Pancreas (tissue), 10 donors: ENCODE measurements at regions not wholly inside any gene's neighbourhood (a gene's known extent, or its start where the extent isn't known, plus 50 kb on each side); places are given as distances from the start of the nearest gene placed in this dataset.

Source experiments
- ATAC-seq, 4 donors: fragments of 200-7000 bp; cut with Tn5 transposase; one replicate each; pipeline versions ENCODE4 v1.8.0 to v1.9.1; 2020; ENCODE audit warnings: mild to moderate bottlenecking in 4 of 4, moderate library complexity in 4 of 4
- DNase-seq, 6 donors: peaks; one replicate each; pipeline ENCODE4 v3.0.0-alpha.2; 2020
- FAIRE-seq: peaks from 2 replicates; lab custom pipeline; 2012; peaks lifted over from hg19 to GRCh38; lab: Jason Lieb, UNC
- H3K27ac ChIP-seq, 4 donors: fragments of 200-600 bp; sonication (generic); 1 replicate in 3 of 4; 2 replicates in 1 of 4; pipeline versions ENCODE4 v1.5.0 to v1.8.0; 2020
- H3K27me3 ChIP-seq, 4 donors: fragments of 200-600 bp; one replicate each; pipeline ENCODE4 v1.8.0; 2021
- H3K36me3 ChIP-seq, 3 donors: fragments of 200-600 bp; sonication (generic) in 1 of 3; one replicate each; pipeline versions ENCODE4 v1.5.0 to v1.8.0; 2020 to 2021
- H3K4me1 ChIP-seq, 3 donors: fragments of 200-600 bp; one replicate each; pipeline ENCODE4 v1.8.0; 2021
- H3K4me3 ChIP-seq, 4 donors: fragments of 200-600 bp; sonication (generic) in 2 of 4; one replicate each; pipeline versions ENCODE4 v1.5.0 to v1.8.0; 2020 to 2021
- H3K9me3 ChIP-seq, 4 donors: fragments of 200-600 bp; one replicate each; pipeline ENCODE4 v1.8.0; 2021
- WGBS, 2 donors: extraction: QIAGEN DNeasy Blood & Tissue Kit; methylation state at CpG; one replicate each; pipeline ENCODE4 v1.1.7; 2013; 5-methylcytosine and 5-hydroxymethylcytosine counted together
- intact Hi-C, 3 donors: fragments of 100-400 bp; cut with DNase I; formaldehyde crosslinking; loops; one replicate each; pipeline versions ENCODE4 v1.11.1 to v1.14.2; 2022
- TF ChIP-seq, protein P1 (sequence below), 4 donors: fragments of 200-600 bp; sonication (generic) in 3 of 4; IDR thresholded peaks; one replicate each; pipeline versions ENCODE4 v1.5.0 to v1.8.0; 2021; ENCODE audit warnings: antibody characterized with exemption in 4 of 4
- donor health status: healthy with polysubstance abuse.
- donor health status: DM: no; HTN: no; CAD: no; lungs with moderate emphysema.
- donor health status: DM: no; HTN: no; CAD: no.
- donor health status: control.
- donor health status: control.
- donor health status: Bipolar disorder and iron deficiency.
- donor health status: DM: yes; HTN: yes; CAD: no.
- donor health status: DM: no; HTN: no; CAD: no.
- donor health status: DM: no; HTN: no; CAD: no.
- donor health status: DM: yes; HTN: yes; CAD: no.

DNA sequence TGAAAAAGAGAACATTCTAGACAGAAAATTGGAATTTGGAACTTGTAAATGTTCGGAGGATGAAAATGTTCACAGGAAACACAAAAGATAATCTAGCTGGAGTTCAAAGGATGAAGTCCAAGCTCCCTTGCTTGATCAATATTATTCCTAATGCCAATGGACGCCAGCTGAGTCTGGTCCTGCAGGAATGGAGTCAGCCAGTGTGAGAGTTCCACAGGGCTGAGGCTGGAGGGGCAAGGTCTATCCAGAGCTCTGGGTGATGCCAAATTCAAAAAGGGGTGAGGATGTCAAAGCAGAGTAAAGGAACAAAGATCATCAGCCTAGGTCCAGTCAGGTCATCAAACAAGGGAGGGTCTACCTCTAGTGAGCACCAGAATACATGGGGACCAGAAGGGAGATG is 78.5 kb upstream of the CTNNA2 start:
- ATAC-seq (no peak), DNase-seq (no peak), FAIRE-seq (no peak)
- H3K27ac ChIP-seq: no peak overlapping the region
- H3K36me3 ChIP-seq: no peaks in the 10 kb centered on the region
- no peak overlapping the region for H3K4me3 ChIP-seq
- no peaks in the 10 kb centered on the region for H3K9me3 ChIP-seq
- intact Hi-C loops: no loop called here
- WGBS, 2 donors: 86 to 88% methylated on average over 2 of the region's 2 CpGs
- no peaks in the 10 kb centered on the region for H3K27me3 ChIP-seq
- H3K4me1 ChIP-seq: peaks cover 0 to 4% (median 0%) of the 10 kb centered on the region in 3 donors
- TF ChIP-seq, protein P1, sequence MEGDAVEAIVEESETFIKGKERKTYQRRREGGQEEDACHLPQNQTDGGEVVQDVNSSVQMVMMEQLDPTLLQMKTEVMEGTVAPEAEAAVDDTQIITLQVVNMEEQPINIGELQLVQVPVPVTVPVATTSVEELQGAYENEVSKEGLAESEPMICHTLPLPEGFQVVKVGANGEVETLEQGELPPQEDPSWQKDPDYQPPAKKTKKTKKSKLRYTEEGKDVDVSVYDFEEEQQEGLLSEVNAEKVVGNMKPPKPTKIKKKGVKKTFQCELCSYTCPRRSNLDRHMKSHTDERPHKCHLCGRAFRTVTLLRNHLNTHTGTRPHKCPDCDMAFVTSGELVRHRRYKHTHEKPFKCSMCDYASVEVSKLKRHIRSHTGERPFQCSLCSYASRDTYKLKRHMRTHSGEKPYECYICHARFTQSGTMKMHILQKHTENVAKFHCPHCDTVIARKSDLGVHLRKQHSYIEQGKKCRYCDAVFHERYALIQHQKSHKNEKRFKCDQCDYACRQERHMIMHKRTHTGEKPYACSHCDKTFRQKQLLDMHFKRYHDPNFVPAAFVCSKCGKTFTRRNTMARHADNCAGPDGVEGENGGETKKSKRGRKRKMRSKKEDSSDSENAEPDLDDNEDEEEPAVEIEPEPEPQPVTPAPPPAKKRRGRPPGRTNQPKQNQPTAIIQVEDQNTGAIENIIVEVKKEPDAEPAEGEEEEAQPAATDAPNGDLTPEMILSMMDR (IDR thresholded peaks at IDR 0.05): no peak

DNA sequence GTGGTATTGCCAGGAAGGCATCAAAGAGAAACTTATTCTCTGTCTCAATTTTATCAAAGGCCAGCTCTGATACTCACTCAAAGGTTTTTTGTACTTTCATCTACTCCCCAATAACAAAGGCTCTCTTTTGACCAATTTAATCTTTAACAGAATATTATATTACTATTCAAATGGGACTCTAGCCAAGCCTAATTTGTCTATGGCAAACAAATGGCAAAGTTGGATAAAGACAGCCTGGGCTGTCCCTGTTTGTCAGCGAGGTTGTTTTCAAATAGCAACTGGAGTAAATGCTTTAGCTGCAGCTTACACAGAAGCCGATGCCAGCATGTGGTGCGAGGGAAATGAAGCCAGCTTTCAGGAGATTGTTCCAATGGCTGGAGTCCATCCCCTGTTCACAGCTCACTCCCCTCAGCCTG is 80.1 kb upstream of the CTNNA2 start:
- 7 to 14% methylated on average over 3 of the region's 3 CpGs for WGBS, 2 donors
- FAIRE-seq (no peak), ATAC-seq (peak; percentile 76 to 91 (median 86)), DNase-seq (peak in 4 of 6 donors; percentile 19 to 32 (median 24))
- TF ChIP-seq, protein P1 (IDR thresholded peaks at IDR 0.05): no peak
- Histone ChIP-seq H3K27ac (peak overlapping the region in 1 of 4 donors; percentile 34), H3K9me3 (no peaks in the 10 kb centered on the region), H3K36me3 (no peaks in the 10 kb centered on the region), H3K4me1 (peaks cover 0 to 4% (median 0%) of the 10 kb centered on the region in 3 donors), H3K4me3 (no peak overlapping the region), H3K27me3 (no peaks in the 10 kb centered on the region)
- intact Hi-C loops: no loop called here

DNA sequence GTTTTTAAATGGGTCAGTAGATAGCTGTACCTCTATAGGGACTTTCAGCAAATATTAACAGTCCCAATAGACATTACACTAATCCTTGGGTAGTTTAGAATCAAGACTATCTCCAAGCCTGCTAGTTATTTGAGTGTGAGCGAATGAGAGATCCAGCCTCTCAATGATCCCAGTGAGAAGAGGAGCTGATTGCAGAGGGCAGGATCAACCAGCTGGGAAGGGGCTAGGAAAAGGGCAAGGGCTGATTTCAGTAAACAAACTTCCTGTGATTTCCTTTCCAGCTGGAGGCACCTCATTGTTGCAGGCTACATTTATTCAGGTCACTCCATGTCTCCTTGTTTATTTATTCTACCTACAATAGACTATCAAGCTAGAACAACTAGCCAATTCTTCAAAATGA is 84.1 kb upstream of the CTNNA2 start:
- intact Hi-C loops: no loop called here
- H3K9me3 ChIP-seq: no peaks in the 10 kb centered on the region
- H3K4me1 ChIP-seq: peaks cover 0 to 4% (median 0%) of the 10 kb centered on the region in 3 donors
- DNase-seq (no peak), FAIRE-seq (no peak), ATAC-seq (no peak)
- TF ChIP-seq, protein P1 (IDR thresholded peaks at IDR 0.05): no peak
- no peaks in the 10 kb centered on the region for H3K36me3 ChIP-seq
- no peak overlapping the region for H3K4me3 ChIP-seq
- H3K27ac ChIP-seq: no peak overlapping the region
- WGBS, 2 donors: 80 to 100% methylated on average over 1 of the region's 1 CpG
- H3K27me3 ChIP-seq: no peaks in the 10 kb centered on the region

DNA sequence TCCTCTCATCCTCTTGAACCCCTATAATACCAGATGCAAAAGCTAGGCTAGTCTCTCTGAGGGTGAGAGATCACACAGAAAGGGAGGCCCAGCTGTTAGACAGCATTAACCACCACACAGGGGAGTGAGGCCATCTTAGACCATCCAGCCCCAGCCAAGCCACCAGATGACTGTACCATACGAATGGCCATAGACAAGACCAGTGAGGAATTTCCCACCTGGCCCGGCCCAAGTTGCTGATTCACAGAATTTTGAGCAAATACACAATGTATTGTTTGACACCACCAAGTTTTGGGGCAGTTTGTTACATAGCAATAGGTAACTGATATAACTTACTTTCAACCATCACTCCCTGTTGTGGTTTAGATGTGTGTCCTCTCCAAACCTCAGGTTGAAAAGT is 98.2 kb upstream of the CTNNA2 start:
- intact Hi-C loops: no loop called here
- Histone ChIP-seq H3K4me3 (no peak overlapping the region), H3K9me3 (no peaks in the 10 kb centered on the region), H3K36me3 (no peaks in the 10 kb centered on the region), H3K27ac (no peak overlapping the region), H3K4me1 (no peaks in the 10 kb centered on the region), H3K27me3 (no peaks in the 10 kb centered on the region)
- no peak for DNase-seq
- ATAC-seq: no peak
- WGBS, 2 donors: 57 to 73% methylated on average over 2 of the region's 2 CpGs
- FAIRE-seq: no peak
- TF ChIP-seq, protein P1 (IDR thresholded peaks at IDR 0.05): no peak

DNA sequence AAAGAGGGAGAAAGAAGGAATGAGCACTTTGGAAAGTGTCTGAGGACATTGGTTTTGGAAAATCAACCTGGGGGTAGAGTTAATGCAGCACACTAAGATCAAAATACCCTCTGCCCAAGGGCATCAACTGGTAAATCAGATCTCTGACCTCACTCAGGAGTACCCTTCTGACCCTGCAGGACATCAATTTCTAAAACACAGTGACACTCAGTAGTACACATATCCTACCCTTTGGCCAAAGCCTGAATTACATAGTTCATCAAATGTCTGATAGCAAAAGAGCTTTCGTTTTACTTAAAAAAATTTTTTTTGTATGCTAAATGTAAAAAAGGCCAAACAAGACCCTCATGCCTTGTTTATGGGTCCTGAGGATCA is 118.4 kb upstream of the CTNNA2 start:
- no peak overlapping the region for H3K4me3 ChIP-seq
- no peak for DNase-seq
- 51 to 72% methylated on average over 1 of the region's 1 CpG for WGBS, 2 donors
- FAIRE-seq: no peak
- H3K27me3 ChIP-seq: no peaks in the 10 kb centered on the region
- H3K4me1 ChIP-seq: no peaks in the 10 kb centered on the region
- H3K36me3 ChIP-seq: no peaks in the 10 kb centered on the region
- intact Hi-C loops: no loop called here
- TF ChIP-seq, protein P1 (IDR thresholded peaks at IDR 0.05): no peak
- no peak overlapping the region for H3K27ac ChIP-seq
- ATAC-seq: no peak
- no peaks in the 10 kb centered on the region for H3K9me3 ChIP-seq
